H1 (cell line): ENCODE measurements at regions not wholly inside any gene's neighbourhood (a gene's known extent, or its start where the extent isn't known, plus 50 kb on each side); places are given as distances from the start of the nearest gene placed in this dataset.

ENCODE experiments used
- BRCA1 ChIP-seq: IDR thresholded peaks from 2 replicates; pipeline ENCODE4 v1.6.1; 2012; ENCODE audit warnings: low read depth, low read length, improper control_type of control experiment
- CHD2 ChIP-seq: IDR thresholded peaks from 2 replicates; pipeline ENCODE4 v1.6.1; 2012; ENCODE audit warnings: low read length, improper control_type of control experiment
- EP300 ChIP-seq, 2 experiments: IDR thresholded peaks; 1 replicate in 1 of 2; 2 replicates in 1 of 2; pipeline ENCODE4 v1.6.1; 2011 to 2012; ENCODE audit warnings: low read depth in 2 of 2, low read length in 2 of 2, mild to moderate bottlenecking in 2 of 2, borderline replicate concordance in 1 of 2, inconsistent platforms in 1 of 2, moderate library complexity in 1 of 2
- EZH2 ChIP-seq: fragments of 200-600 bp; sonication (generic); IDR thresholded peaks from 2 replicates; pipeline ENCODE4 v1.7.1; 2012; ENCODE audit warnings: low read depth, mild to moderate bottlenecking, moderate library complexity, low read length, inconsistent platforms; ENCODE audit not compliant: severe bottlenecking
- KDM5A ChIP-seq: fragments of 200-600 bp; IDR thresholded peaks from 2 replicates; pipeline ENCODE4 v1.7.1; 2012; ENCODE audit warnings: mild to moderate bottlenecking, low read length, inconsistent platforms, mixed read lengths
- MAFK ChIP-seq: IDR thresholded peaks from 2 replicates; pipeline ENCODE4 v1.6.1; 2012; ENCODE audit warnings: low read depth, mild to moderate bottlenecking, improper control_type of control experiment, low read length
- NANOG ChIP-seq: IDR thresholded peaks from 2 replicates; pipeline ENCODE4 v1.6.1; 2011; ENCODE audit warnings: low read length, low read depth, mild to moderate bottlenecking, inconsistent platforms; ENCODE audit not compliant: insufficient read depth, poor library complexity, severe bottlenecking
- POLR2A ChIP-seq, 2 experiments: IDR thresholded peaks; 1 replicate in 1 of 2; 2 replicates in 1 of 2; pipeline ENCODE4 v1.6.1; 2011; ENCODE audit warnings: low read depth in 2 of 2, low read length in 2 of 2, mild to moderate bottlenecking in 2 of 2; ENCODE audit errors: control extremely low read depth in 1 of 2
- POLR2AphosphoS5 ChIP-seq: IDR thresholded peaks from 2 replicates; pipeline ENCODE4 v1.6.1; 2011; ENCODE audit warnings: low read depth, low read length
- RFX5 ChIP-seq: IDR thresholded peaks from 2 replicates; pipeline ENCODE4 v1.6.1; 2011; ENCODE audit warnings: low read depth, low read length, improper control_type of control experiment, borderline replicate concordance
- RXRA ChIP-seq: IDR thresholded peaks from 2 replicates; pipeline ENCODE4 v1.6.1; 2011; ENCODE audit warnings: low read depth, mild to moderate bottlenecking, low read length, moderate library complexity; ENCODE audit not compliant: insufficient read depth
- SP1 ChIP-seq: IDR thresholded peaks from 2 replicates; pipeline ENCODE4 v1.6.1; 2011; ENCODE audit warnings: low read depth, low read length
- TF ChIP-seq, protein P1 (sequence below), 3 experiments: IDR thresholded peaks; 1 replicate in 2 of 3; 2 replicates in 1 of 3; pipeline versions ENCODE4 v1.5.1 to v1.6.1; 2011; ENCODE audit warnings: low read length in 3 of 3, mild to moderate bottlenecking in 3 of 3, inconsistent platforms in 2 of 3, low read depth in 1 of 3, moderate library complexity in 1 of 3; ENCODE audit not compliant: insufficient read depth in 1 of 3; ENCODE audit errors: control extremely low read depth in 1 of 3

GRCh38 chr3:144989807-144990206, 1018.2 kb downstream of the DIPK2A start:
- TF ChIP-seq SP1 (no peak), EP300 (IDR thresholded peaks at IDR 0.05; ENCODE audit: borderline replicate concordance in 1 of 2, low read depth in 2 of 2, low read length in 2 of 2) (no peak), RXRA (no peak), RFX5 (no peak), NANOG (no peak), BRCA1 (no peak), KDM5A (no peak), CHD2 (no peak), POLR2AphosphoS5 (no peak), EZH2 (no peak), POLR2A (IDR thresholded peaks at IDR 0.05; ENCODE audit: control extremely low read depth in 1 of 2, low read depth in 2 of 2, low read length in 2 of 2) (no peak), MAFK (no peak)
- TF ChIP-seq, protein P1, sequence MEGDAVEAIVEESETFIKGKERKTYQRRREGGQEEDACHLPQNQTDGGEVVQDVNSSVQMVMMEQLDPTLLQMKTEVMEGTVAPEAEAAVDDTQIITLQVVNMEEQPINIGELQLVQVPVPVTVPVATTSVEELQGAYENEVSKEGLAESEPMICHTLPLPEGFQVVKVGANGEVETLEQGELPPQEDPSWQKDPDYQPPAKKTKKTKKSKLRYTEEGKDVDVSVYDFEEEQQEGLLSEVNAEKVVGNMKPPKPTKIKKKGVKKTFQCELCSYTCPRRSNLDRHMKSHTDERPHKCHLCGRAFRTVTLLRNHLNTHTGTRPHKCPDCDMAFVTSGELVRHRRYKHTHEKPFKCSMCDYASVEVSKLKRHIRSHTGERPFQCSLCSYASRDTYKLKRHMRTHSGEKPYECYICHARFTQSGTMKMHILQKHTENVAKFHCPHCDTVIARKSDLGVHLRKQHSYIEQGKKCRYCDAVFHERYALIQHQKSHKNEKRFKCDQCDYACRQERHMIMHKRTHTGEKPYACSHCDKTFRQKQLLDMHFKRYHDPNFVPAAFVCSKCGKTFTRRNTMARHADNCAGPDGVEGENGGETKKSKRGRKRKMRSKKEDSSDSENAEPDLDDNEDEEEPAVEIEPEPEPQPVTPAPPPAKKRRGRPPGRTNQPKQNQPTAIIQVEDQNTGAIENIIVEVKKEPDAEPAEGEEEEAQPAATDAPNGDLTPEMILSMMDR (IDR thresholded peaks at IDR 0.05; ENCODE audit: control extremely low read depth in 1 of 3, insufficient read depth in 1 of 3, low read depth in 1 of 3, low read length in 3 of 3), result no peak
